ENCODE measurements at regions not wholly inside any gene's neighbourhood (a gene's known extent, or its start where the extent isn't known, plus 50 kb on each side); places are given as distances from the start of the nearest gene placed in this dataset.
"Not testable (repeated sequence)": the region's sequence is repeated elsewhere in the genome, so short reads cannot be mapped to it uniquely, and the experiment has no call there.

DNA sequence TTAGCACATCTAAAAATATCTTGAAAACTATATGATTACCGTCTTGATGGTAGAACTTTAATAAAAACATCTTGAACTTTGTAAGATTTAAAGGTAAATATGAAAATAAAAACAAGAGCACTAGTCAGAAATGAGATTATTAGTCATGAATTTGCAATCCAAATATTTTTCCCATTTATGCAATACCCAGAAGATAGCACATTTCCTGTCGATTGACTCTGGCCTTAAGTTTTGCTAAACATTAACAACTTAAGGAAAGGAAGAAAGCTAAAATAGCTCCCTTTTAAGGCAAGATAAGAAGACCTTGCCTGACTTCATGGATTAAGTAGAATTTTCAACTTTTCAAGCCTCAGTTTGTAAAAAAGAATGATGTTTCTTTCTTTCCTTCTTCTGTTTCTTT is 1374.7 kb upstream of the RAG2 start:
- H3K36me3 ChIP-seq (ENCODE audit: control insufficient read depth, insufficient read depth, low read length) = no peaks in the 10 kb centered on the region
- H3K4me3 ChIP-seq (replicated peaks; ENCODE audit: low read depth, low read length) = no peak overlapping the region
- no peaks in the 10 kb centered on the region for H3K27me3 ChIP-seq (replicated peaks; ENCODE audit: control insufficient read depth, insufficient read depth, low read length)
- DNase-seq (ENCODE audit: extremely low read depth, insufficient read length) = no peak
- TF ChIP-seq, protein P1, sequence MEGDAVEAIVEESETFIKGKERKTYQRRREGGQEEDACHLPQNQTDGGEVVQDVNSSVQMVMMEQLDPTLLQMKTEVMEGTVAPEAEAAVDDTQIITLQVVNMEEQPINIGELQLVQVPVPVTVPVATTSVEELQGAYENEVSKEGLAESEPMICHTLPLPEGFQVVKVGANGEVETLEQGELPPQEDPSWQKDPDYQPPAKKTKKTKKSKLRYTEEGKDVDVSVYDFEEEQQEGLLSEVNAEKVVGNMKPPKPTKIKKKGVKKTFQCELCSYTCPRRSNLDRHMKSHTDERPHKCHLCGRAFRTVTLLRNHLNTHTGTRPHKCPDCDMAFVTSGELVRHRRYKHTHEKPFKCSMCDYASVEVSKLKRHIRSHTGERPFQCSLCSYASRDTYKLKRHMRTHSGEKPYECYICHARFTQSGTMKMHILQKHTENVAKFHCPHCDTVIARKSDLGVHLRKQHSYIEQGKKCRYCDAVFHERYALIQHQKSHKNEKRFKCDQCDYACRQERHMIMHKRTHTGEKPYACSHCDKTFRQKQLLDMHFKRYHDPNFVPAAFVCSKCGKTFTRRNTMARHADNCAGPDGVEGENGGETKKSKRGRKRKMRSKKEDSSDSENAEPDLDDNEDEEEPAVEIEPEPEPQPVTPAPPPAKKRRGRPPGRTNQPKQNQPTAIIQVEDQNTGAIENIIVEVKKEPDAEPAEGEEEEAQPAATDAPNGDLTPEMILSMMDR (IDR thresholded peaks at IDR 0.05; ENCODE audit: insufficient read depth, low read length, poor library complexity, severe bottlenecking) = no peak

DNA sequence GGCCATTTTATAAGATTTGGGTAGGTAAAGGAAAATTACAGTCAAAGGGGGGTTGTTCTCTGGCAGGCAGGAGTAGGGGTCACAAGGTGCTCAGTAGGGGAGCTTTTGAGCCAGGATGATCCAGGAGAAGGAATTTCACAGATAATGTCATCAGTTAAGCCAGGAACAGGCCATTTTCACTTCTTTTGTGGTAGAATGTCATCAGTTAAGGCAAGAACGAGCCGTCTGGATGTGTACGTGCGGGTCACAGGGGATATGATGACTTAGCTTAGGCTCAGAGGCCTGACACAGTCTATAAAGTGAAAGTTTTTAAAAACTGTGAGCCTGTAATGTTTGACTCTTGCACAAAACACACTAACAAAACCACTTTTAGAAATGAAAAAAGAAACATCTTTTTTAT is 1371.3 kb upstream of the RAG2 start:
- DNase-seq (ENCODE audit: extremely low read depth, insufficient read length); H3K4me3 ChIP-seq (replicated peaks; ENCODE audit: low read depth, low read length); H3K27me3 ChIP-seq (replicated peaks; ENCODE audit: control insufficient read depth, insufficient read depth, low read length); H3K36me3 ChIP-seq (ENCODE audit: control insufficient read depth, insufficient read depth, low read length): not testable (repeated sequence)

DNA sequence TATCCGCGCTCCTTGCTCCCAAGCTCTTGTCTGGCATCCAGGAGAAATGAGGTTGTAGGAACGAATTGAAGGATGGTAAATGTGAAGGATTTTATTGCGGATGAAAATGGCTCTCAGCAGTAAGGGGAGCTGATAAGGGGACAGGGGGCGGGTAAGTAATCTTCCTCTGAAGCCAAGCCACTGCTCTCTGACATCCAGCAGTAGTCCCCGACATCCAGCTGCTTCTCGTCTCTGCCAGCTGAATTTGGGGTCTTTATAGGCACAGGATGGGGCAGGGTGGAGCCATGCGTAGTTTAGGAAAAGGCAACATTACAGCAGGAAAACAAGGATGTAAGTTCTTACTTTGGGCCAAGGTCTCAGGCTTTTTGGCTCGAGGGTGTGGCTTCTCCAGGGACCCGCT is 1370.1 kb upstream of the RAG2 start:
- Histone ChIP-seq H3K4me3 (replicated peaks; ENCODE audit: low read depth, low read length) (no peak overlapping the region), H3K36me3 (ENCODE audit: control insufficient read depth, insufficient read depth, low read length) (no peaks in the 10 kb centered on the region), H3K27me3 (replicated peaks; ENCODE audit: control insufficient read depth, insufficient read depth, low read length) (no peaks in the 10 kb centered on the region)
- DNase-seq (ENCODE audit: extremely low read depth, insufficient read length) = no peak
- TF ChIP-seq, protein P1 (IDR thresholded peaks at IDR 0.05; ENCODE audit: insufficient read depth, low read length, poor library complexity, severe bottlenecking) = no peak

DNA sequence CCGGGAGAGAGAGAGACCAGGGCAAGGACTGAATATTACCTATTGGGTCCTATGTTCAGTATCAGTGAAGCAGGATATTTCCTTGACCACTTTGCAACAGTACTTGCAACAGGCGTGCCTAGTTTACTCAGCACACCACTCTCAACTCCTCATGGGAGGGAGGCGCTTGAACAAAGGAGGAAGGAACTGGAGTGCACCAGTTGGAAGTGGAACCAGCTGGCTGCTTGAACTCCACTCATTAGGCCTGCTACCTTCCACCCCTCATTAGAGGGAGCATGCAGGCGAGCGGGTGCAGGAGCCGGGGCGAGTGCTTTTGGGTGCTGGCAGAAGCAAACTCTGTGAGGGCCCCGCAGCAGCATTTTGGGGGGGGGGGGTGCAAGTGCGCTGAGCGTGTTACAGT is 1369.6 kb upstream of the RAG2 start:
- Histone ChIP-seq H3K4me3 (replicated peaks; ENCODE audit: low read depth, low read length) (no peak overlapping the region), H3K27me3 (replicated peaks; ENCODE audit: control insufficient read depth, insufficient read depth, low read length) (no peaks in the 10 kb centered on the region), H3K36me3 (ENCODE audit: control insufficient read depth, insufficient read depth, low read length) (no peaks in the 10 kb centered on the region)
- no peak for DNase-seq (ENCODE audit: extremely low read depth, insufficient read length)
- TF ChIP-seq, protein P1 (IDR thresholded peaks at IDR 0.05; ENCODE audit: insufficient read depth, low read length, poor library complexity, severe bottlenecking) = no peak

DNA sequence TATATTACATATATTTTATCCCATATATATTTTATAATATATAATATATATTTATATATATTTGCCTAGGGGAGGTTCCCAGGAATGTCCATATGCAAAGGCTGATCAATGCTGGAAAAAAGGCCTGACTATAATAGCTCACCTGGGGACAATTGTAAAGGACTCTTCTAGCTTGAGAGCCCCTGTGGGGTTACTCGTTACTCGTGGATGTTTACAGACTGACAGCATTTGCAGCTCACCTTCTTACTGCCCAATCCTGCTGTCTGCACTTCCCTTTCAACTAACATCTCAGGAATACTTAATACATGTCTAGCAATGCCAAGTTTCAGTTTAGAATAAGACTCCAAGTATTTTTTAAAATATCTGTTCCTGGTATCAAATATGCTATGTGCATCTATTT is 1365.4 kb upstream of the RAG2 start:
- TF ChIP-seq, protein P1 (IDR thresholded peaks at IDR 0.05; ENCODE audit: insufficient read depth, low read length, poor library complexity, severe bottlenecking) = no peak
- no peak for DNase-seq (ENCODE audit: extremely low read depth, insufficient read length)
- Histone ChIP-seq H3K36me3 (ENCODE audit: control insufficient read depth, insufficient read depth, low read length) (no peaks in the 10 kb centered on the region), H3K4me3 (replicated peaks; ENCODE audit: low read depth, low read length) (no peak overlapping the region), H3K27me3 (replicated peaks; ENCODE audit: control insufficient read depth, insufficient read depth, low read length) (no peaks in the 10 kb centered on the region)

DNA sequence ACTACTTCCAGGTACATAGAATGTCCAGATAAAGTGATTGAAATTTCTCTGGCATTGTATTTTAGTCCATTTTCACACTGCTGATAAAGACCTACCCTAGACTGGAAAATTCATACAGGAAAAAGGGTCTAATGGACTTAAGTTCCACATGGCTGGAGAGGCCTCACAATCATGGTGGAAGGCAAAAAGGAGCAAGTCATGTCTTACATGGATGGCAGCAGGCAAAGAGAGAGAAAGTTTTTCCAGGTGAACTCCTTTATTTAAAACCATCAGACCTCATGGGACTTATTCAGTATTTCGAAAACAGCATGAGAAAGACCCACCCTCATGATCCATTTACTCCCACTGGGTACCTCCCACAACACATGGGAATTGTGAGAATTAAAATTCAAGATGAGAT is 1359.7 kb upstream of the RAG2 start:
- TF ChIP-seq, protein P1 (IDR thresholded peaks at IDR 0.05; ENCODE audit: insufficient read depth, low read length, poor library complexity, severe bottlenecking) = no peak
- Histone ChIP-seq H3K36me3 (ENCODE audit: control insufficient read depth, insufficient read depth, low read length) (no peaks in the 10 kb centered on the region), H3K4me3 (replicated peaks; ENCODE audit: low read depth, low read length) (no peak overlapping the region), H3K27me3 (replicated peaks; ENCODE audit: control insufficient read depth, insufficient read depth, low read length) (no peaks in the 10 kb centered on the region)
- DNase-seq (ENCODE audit: extremely low read depth, insufficient read length) = no peak

Data from GM06990 (cell line).